ENCODE measurements at regions not wholly inside any gene's neighbourhood (a gene's known extent, or its start where the extent isn't known, plus 50 kb on each side); places are given as distances from the start of the nearest gene placed in this dataset.

- no peak for TF ChIP-seq CTCF (IDR thresholded peaks at IDR 0.05)
- no peak for TF ChIP-seq TCF7L2 (IDR thresholded peaks at IDR 0.05; ENCODE audit: low read depth, low read length)
- TF ChIP-seq REST (IDR thresholded peaks at IDR 0.05; ENCODE audit: insufficient read depth in 1 of 2, low read depth in 2 of 2, low read length in 1 of 2) = no peak
- TF ChIP-seq POLR2AphosphoS5 (IDR thresholded peaks at IDR 0.05; ENCODE audit: low read depth, low read length) = no peak
Measured at GRCh38 chr2:14018620-14019019, 613.9 kb upstream of the LRATD1 start.

Measured in Panc1 (cell line).